Hepatocyte (in vitro differentiated cells): ENCODE measurements at regions not wholly inside any gene's neighbourhood (a gene's known extent, or its start where the extent isn't known, plus 50 kb on each side); places are given as distances from the start of the nearest gene placed in this dataset.

Source experiments
- DNase-seq: peaks from one replicate; pipeline ENCODE4 v3.0.0-alpha.2; 2016; ENCODE audit warnings: low spot score
- H2AFZ ChIP-seq: fragments of 200-600 bp; sonication (generic); 2 replicates; pipeline ENCODE4 v1.6.0; 2016; ENCODE audit warnings: antibody characterized with exemption, mild to moderate bottlenecking
- H3K27ac ChIP-seq: fragments of 200-600 bp; sonication (generic); 2 replicates; pipeline ENCODE4 v1.5.1; 2016; ENCODE audit warnings: mild to moderate bottlenecking
- H3K27me3 ChIP-seq: fragments of 200-600 bp; sonication (generic); 2 replicates; pipeline ENCODE4 v1.6.1; 2016
- H3K36me3 ChIP-seq: fragments of 200-600 bp; sonication (generic); replicated peaks from 2 replicates; pipeline ENCODE4 v1.5.1; 2016; ENCODE audit warnings: low read depth; ENCODE audit not compliant: insufficient read depth
- H3K4me1 ChIP-seq: fragments of 200-600 bp; sonication (generic); 2 replicates; pipeline ENCODE4 v1.5.1; 2016; ENCODE audit warnings: mild to moderate bottlenecking, moderate library complexity; ENCODE audit not compliant: insufficient read depth
- H3K4me2 ChIP-seq: fragments of 200-600 bp; sonication (generic); 2 replicates; pipeline ENCODE4 v1.6.0; 2016
- H3K4me3 ChIP-seq: fragments of 200-600 bp; sonication (generic); 2 replicates; pipeline ENCODE4 v1.5.1; 2016; ENCODE audit warnings: mild to moderate bottlenecking
- H3K79me2 ChIP-seq: fragments of 200-600 bp; sonication (generic); 2 replicates; pipeline ENCODE4 v1.6.0; 2017; ENCODE audit warnings: mild to moderate bottlenecking
- H3K9me2 ChIP-seq: fragments of 200-600 bp; sonication (generic); replicated peaks from 2 replicates; pipeline ENCODE4 v1.6.0; 2017; ENCODE audit warnings: mild to moderate bottlenecking; ENCODE audit not compliant: insufficient read depth
- H3K9me3 ChIP-seq: fragments of 200-600 bp; sonication (generic); 2 replicates; pipeline ENCODE4 v1.5.1; 2016; ENCODE audit warnings: low read depth, mild to moderate bottlenecking
- H4K20me1 ChIP-seq: fragments of 200-600 bp; sonication (generic); 2 replicates; pipeline ENCODE4 v1.6.0; 2016; ENCODE audit warnings: mild to moderate bottlenecking; ENCODE audit not compliant: insufficient read depth, poor library complexity, severe bottlenecking
- CTCF ChIP-seq: fragments of 200-600 bp; sonication (generic); IDR thresholded peaks from 2 replicates; pipeline ENCODE4 v1.5.1; 2016; ENCODE audit warnings: antibody characterized with exemption, mild to moderate bottlenecking; ENCODE audit not compliant: poor library complexity
- EZH2 ChIP-seq: fragments of 200-600 bp; sonication (generic); IDR thresholded peaks from 2 replicates; pipeline ENCODE4 v1.6.1; 2016; ENCODE audit warnings: antibody characterized with exemption, mild to moderate bottlenecking, borderline replicate concordance
- EZH2phosphoT487 ChIP-seq: fragments of 200-600 bp; sonication (generic); IDR thresholded peaks from one replicate; pipeline ENCODE4 v1.6.1; 2018; ENCODE audit warnings: antibody characterized with exemption, mild to moderate bottlenecking, low read depth, moderate library complexity; ENCODE audit not compliant: unreplicated experiment, severe bottlenecking
- WGBS: methylation state at CpG from one replicate; pipeline ENCODE4 v1.1.6; 2016; ENCODE audit warnings: low lambda C conversion rate; ENCODE audit errors: missing lambda C conversion rate; 5-methylcytosine and 5-hydroxymethylcytosine counted together

- no peak overlapping the region for H2AFZ ChIP-seq
- no peaks in the 10 kb centered on the region for H3K9me3 ChIP-seq
- no peaks in the 10 kb centered on the region for H3K79me2 ChIP-seq
- no peaks in the 10 kb centered on the region for H3K36me3 ChIP-seq
- H3K27me3 ChIP-seq, result no peaks in the 10 kb centered on the region
- no peak for TF ChIP-seq EZH2
- no peak for TF ChIP-seq CTCF
- TF ChIP-seq EZH2phosphoT487, result no peak
- H3K4me1 ChIP-seq, result no peaks in the 10 kb centered on the region
- no peak overlapping the region for H3K4me3 ChIP-seq
- no peak for DNase-seq
- H3K4me2 ChIP-seq, result no peak overlapping the region
- 67% methylated on average over 1 of the region's 1 CpG for WGBS
- no peaks in the 10 kb centered on the region for H3K9me2 ChIP-seq
- H4K20me1 ChIP-seq, result no peaks in the 10 kb centered on the region
- no peak overlapping the region for H3K27ac ChIP-seq
Observed at GRCh38 chr14:40487824-40488223, 1055.6 kb upstream of the FBXO33 start.

GRCh38 chr14:40485688-40486087 lies 1053.5 kb upstream of the FBXO33 start:
- no peaks in the 10 kb centered on the region for H3K9me2 ChIP-seq
- no peaks in the 10 kb centered on the region for H3K79me2 ChIP-seq
- no peaks in the 10 kb centered on the region for H3K4me1 ChIP-seq
- H3K9me3 ChIP-seq, result no peaks in the 10 kb centered on the region
- H3K4me2 ChIP-seq, result no peak overlapping the region
- H3K36me3 ChIP-seq, result no peaks in the 10 kb centered on the region
- H3K4me3 ChIP-seq, result no peak overlapping the region
- H3K27ac ChIP-seq, result no peak overlapping the region
- no peaks in the 10 kb centered on the region for H4K20me1 ChIP-seq
- no peak for TF ChIP-seq EZH2phosphoT487
- no peak for TF ChIP-seq EZH2
- no peak for TF ChIP-seq CTCF
- no peak for DNase-seq
- H2AFZ ChIP-seq, result no peak overlapping the region
- no peaks in the 10 kb centered on the region for H3K27me3 ChIP-seq

GRCh38 chr14:40476005-40476404 lies 1043.8 kb upstream of the FBXO33 start:
- Histone ChIP-seq H3K4me1 (no peaks in the 10 kb centered on the region), H3K4me3 (no peak overlapping the region), H3K27me3 (no peaks in the 10 kb centered on the region), H3K36me3 (no peaks in the 10 kb centered on the region), H3K9me3 (no peaks in the 10 kb centered on the region), H4K20me1 (no peaks in the 10 kb centered on the region), H2AFZ (no peak overlapping the region), H3K4me2 (no peak overlapping the region), H3K9me2 (no peaks in the 10 kb centered on the region), H3K27ac (no peak overlapping the region), H3K79me2 (no peaks in the 10 kb centered on the region)
- 68% methylated on average over 1 of the region's 1 CpG for WGBS
- TF ChIP-seq EZH2phosphoT487 (no peak), EZH2 (no peak), CTCF (no peak)
- no peak for DNase-seq

- H4K20me1 ChIP-seq, result no peaks in the 10 kb centered on the region
- H3K4me2 ChIP-seq, result no peak overlapping the region
- no peaks in the 10 kb centered on the region for H3K36me3 ChIP-seq
- H3K27ac ChIP-seq, result no peak overlapping the region
- DNase-seq, result no peak
- WGBS, result 72% methylated on average over 1 of the region's 1 CpG
- H3K27me3 ChIP-seq, result no peaks in the 10 kb centered on the region
- H3K4me1 ChIP-seq, result no peaks in the 10 kb centered on the region
- H3K4me3 ChIP-seq, result no peak overlapping the region
- TF ChIP-seq EZH2phosphoT487 (no peak), CTCF (no peak), EZH2 (no peak)
- H2AFZ ChIP-seq, result no peak overlapping the region
- H3K9me3 ChIP-seq, result no peaks in the 10 kb centered on the region
- H3K9me2 ChIP-seq, result no peaks in the 10 kb centered on the region
- H3K79me2 ChIP-seq, result no peaks in the 10 kb centered on the region
Observed at GRCh38 chr14:40467969-40468368, 1035.7 kb upstream of the FBXO33 start.
